Embryonic facial prominence (tissue), 1 donor: ENCODE measurements at regions not wholly inside any gene's neighbourhood (a gene's known extent, or its start where the extent isn't known, plus 50 kb on each side); places are given as distances from the start of the nearest gene placed in this dataset.

Source experiments
- DNase-seq: peaks from one replicate; pipeline ENCODE4 v3.0.0-alpha.2; 2016; ENCODE audit errors: extremely low spot score

DNA sequence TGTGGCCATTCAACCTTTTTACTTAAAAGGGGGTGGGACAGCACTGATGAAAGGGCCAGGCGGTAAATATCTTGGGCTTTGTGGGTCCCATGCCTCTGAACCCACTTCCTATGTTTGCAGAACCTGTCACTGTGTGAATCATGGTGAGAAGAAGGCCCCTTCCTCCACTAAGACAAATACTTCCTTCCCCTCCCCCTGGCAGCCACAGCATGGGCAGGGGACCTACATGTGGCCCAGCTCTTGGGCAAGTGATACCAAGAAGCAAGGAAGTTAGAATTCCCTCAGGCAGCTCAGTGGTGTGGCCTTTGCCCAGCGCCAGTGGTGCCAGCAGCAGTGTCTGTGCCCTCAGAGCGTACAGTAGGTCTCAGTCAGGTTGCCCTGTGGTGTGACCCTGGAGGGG lies 168.6 kb downstream of the TRIM33 start:
- no peak for DNase-seq

DNA sequence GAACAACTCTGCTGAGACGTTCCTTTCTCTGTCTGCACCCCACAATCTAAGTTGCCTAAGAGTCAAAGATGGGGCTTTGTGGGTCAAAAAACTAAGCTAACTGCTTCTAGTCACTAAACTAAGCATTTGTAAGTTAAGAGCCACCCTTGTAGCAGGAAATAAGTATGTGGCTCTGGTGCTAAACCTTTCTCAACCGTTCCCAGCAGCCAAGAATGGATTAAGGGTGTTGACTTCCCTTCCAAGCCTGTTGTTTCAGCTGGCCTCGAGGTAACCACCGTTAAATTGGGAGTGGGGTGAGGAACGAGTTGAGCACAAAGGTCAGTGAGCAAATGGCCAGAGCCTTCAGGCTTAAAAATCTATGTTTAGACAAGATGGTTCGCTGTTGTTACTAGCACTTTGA lies 169.1 kb downstream of the TRIM33 start:
- no peak for DNase-seq

DNA sequence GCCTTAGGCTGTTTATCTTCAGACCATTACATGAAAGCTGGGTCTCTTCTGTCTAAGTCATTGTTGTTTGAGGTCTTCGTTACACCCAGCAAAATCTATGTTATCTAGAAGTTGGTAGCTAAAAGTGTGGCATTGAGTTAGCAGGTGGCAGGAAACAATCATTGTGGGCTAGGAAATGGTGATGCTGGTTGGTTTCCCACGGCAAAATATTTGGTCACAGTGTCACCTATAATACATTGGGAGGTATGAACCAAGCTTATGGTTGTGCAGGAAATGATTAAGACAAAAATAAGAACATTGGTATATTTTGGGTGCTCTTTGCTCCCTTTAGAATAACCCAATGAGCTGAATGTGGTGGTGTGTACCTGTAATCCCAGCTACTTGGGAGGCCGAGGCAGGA lies 169.7 kb downstream of the TRIM33 start:
- no peak for DNase-seq

DNA sequence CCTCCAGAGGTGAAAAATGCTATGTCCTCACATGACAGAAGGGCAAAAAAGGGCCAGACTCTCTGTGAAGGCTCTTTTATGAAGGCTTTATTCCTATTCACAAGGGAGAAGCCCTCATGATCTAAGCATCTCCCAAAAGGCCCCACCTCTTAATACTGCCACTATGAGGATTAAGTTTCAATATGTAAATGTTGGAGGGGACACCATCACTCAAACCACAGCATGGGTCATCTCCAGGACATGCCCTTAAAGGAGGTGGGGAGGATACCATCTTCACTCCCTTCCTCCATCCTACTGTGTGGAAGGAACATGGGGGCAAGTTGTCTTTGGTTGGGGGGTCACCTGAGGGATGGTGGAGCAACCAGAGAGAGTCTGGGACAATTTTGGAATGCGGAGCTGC lies 170.1 kb downstream of the TRIM33 start:
- no peak for DNase-seq

DNA sequence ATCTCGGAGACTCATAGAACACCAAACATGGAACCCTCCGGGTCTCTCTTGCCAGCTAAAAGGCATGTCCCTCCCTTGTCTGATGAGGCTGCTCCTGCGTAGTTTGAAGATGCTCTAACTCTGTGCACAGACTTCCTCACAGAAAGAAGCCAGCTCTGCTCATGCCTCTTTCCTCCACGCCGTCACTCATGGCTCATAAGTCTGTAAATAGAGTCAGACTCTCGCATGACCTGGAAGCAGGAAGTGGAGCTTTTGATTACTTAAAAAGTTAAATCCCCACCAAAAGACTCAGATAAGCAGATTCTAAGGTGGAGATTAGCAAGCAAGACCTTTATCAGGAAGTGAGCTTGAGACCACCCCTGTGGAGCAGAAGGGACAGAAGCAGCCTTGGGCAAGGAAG lies 171.6 kb downstream of the TRIM33 start:
- no peak for DNase-seq

DNA sequence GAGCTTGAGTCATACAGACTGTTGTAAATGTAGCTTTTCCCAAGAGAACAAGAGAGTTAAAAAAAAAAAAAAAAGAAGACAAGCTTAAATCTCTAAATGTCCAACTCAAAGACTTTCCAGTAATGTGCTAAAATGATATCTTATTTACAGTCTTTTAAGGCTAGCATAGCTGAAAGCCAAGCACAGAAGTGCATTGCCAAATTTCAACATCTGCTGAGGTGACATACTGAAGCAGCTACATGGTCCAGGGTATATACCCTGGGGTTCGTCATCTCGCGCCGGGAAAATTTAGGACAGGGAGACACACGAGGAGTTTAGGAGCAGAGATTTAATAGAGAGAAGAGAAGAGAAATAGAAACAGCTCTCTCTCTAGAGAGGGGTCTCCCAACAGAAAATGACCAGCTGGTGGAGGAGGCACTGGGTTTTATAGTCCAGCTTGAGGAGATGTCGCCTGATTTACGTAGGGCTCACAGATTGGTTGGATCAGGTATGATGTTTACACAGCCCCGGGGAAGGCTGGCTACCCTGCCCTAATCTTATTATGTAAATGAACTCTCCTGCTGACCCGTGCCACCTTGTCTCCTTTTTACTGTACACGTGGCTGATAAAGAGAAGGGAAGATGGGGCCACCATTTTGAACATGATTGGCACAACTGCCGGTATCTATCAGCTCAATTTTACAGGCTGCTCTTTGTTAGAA lies 172.7 kb downstream of the TRIM33 start:
- no peak for DNase-seq

DNA sequence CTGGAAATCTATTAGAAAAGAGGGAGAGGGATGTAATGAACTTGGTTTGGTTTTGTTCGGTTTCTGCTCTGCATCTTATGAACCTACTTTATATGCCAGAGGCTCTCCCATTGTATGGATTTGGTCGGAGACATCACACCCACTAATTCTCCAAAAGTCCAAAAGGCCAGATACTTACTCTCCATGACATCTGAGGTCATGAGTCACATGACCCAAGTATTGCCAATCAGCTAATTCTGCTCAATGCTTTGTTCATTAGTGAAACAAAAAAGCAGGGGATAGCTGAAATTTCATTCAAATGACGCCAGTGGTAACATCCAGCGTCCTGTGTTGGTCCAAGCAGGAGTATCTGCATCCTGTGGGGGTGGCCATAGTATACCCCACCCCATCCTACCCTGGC lies 173.6 kb downstream of the TRIM33 start:
- DNase-seq, result no peak

DNA sequence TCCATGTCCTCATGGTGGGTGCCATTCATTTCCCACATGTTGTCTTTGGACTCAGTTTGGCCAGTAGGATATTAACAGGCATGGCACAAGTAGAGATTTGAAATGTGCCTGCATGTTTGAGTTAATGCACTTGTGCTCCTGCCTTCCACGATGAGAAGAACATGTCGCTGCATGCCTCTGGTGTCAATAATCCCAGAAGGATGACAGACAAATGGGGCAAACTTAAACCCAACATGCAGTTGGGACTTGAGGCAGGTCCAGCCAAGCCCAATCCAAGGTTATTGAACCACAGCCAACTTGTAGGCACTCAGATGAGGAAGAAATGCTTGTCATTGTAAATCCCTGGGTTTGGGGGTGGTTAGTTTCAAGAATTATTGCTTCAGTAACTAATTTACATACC lies 174.6 kb downstream of the TRIM33 start:
- no peak for DNase-seq

DNA sequence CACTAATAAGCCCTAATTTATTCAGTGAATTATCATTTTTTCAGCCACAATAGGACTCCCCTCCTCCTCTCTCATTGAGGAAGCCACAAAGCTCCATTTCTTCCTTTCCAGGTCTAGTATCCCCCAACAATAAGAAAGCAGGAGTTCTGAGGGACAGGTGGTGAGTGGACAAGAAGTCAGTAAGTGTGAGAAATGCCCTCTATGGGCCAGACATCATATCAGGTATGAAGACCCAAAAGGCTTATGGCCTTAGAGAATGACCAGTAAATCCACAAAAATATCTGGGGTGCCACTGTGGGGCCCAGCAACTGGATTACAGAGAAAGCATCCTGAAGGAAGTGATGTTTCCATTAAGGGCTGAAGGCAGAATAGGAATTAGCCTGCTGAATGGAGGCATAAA lies 175.7 kb downstream of the TRIM33 start:
- DNase-seq, result no peak

DNA sequence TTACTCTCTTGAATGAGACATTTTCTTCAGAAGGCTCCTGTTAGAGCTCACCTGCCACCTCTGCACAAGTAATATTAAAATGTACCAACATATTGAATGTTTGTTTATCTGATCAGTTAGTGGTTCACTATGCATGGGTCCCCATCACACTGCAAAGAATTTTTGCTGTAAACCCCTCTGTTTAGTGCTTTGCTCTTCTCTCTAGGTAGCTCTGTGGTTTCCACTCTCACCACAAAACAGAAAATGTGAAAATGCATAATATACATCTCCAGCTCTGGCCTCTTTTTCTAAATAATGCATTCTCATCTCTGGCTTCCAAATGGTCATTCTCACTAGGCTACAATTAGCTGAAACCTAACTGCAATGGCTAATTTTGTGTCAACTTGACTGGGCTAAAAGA lies 176.7 kb downstream of the TRIM33 start:
- DNase-seq, result no peak

DNA sequence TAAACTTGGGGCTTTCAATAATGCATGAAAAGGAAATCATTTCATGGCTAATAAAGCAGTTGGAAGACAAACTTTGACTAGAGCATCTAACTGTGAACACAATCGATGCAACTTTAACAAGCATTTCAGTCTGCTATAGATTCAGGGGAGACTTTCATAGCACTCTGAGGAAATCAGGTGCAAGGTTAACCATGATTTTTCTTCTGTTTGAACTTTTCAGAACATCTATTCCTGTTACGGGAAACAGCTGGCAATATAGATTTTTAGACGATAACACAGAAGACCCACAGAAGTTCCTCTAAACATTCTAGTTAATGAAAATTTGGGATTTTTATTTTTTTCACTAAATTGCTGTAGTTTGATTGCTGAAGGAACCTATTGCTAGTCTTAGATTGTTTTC lies 177.3 kb downstream of the TRIM33 start:
- no peak for DNase-seq

DNA sequence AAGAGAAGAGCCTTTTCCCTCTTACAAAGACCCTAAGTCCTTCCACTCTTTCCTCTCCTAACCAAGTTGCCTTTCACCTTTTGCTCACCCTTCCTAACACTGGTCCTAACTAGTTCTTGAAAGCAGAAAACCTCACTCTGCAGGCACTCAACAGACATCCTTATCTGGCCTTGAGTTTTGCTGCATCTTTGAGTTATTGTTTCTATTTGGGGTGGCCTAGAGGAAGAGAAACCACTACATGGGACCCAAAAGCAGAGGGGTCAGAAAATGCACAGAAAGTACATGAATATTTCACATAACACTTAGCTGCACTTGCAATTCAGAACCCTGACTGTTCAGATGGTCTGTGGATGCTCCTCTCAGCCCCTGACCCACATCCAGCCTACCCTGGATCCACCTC lies 178.3 kb upstream of the SYT6 start:
- no peak for DNase-seq

DNA sequence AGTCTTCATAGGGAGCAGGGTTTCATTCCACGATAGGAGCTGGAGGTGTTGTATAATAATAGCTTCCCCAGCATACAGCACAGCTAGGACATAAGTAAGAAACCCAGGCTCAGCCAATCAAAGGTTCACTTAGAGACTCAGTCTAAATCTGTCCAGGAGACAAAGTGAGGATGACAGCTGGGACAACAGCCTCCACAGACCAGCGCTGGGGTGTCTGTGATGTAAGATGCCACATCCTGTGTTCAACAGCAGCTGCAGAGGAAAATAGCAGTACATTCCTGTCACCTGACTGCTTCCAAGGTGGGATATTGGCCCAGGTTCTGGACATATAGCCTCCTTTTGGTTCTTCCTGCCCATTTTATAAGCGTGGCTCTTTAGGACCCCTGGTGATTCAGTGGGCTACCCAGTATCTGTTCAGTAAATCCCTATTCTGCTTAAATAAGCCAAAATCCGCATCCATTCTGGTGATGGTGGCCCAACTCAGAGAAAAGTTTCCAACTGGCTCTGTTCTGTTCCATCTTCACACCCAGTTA lies 176.8 kb upstream of the SYT6 start:
- DNase-seq, result no peak

DNA sequence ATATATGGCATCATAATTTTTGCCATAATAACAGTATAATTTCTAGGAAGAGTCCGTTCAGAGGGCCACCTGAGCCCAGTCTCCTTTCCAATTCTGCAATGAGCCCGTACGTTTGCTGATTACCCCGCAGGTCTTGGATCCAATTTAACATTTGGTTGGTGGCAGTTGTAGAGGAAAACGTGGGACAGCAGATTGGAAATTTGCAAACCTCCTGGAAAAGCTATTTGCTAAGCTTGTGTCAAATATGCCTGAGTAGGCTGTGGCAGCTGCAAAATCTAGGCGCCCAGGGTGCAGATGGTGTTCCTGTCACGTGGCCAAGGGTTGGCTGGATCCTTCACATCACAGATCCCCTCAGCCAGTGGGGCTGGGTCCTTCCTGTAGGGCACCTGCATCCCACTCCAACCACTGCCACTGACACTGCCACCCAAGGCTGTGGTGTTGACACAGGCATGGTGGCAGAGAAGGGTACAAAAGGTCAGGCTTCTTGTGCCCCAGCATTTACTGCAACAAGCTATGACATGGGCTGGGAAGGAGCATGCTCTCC lies 174.8 kb upstream of the SYT6 start:
- DNase-seq, result no peak

DNA sequence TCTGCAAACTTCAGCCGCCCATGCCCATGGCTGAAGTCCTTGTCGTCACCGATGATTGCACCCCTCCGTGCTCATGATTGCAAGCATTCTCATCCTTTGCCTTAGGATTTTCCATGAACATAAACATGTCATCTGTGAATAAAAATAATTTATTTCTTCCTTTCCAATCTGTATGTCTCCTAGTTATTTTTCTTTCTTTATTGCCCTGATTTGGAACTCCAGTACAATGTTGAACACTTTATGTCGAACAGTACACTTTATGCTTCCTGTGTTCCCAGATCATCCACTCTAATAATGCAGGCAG lies 170.9 kb upstream of the SYT6 start:
- no peak for DNase-seq

DNA sequence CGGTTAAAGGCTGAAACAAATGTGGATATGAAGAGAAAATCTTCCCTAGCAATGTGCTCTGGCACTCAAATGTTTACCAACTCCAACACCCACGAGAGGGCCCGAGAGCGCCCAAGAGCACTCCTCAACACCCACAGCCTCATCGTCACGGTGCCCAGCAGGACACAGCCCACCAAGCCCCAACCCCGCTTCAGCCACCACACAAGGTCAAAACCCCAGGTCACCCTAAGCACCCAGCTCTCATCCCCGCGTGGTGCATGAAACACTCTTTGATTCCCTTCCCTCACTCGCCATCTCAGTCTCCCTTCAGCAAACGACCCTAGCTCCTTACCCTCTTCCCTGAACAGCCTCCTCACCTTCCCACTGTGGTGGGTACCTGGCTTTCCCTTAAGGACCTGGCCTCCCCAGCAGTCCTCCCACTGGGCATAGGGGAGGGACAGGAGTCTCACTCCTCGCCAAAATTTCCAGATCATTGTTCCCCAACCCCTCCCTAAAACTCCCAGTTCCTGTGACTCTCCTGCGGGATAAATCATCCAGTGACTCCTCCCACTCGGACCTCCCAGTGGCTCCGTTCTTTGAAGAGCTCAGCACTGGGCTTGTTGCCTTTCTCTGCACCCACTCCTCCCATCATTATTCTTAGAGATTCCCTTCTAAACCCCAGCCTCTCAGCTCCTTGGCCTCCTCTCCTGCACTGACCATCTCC lies 170.4 kb upstream of the SYT6 start:
- no peak for DNase-seq

DNA sequence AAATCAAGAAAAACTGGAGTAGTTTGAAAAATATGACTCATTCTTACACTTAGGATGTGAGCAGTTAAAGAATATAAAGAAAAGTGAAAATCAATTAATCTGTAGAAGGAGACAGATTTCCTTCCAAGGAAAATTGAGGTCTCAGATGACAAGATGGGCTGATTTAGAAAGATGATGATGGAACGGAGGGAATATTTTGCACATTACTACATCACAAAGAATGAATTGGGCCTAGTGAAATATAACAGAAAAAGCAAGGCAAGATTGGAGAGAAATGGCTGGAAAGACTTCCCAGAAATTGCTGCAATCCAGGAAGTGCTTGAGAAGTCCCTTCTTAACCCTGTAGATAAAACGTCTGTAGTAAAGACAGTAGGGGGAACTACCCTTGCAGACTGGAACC lies 169.1 kb upstream of the SYT6 start:
- no peak for DNase-seq

DNA sequence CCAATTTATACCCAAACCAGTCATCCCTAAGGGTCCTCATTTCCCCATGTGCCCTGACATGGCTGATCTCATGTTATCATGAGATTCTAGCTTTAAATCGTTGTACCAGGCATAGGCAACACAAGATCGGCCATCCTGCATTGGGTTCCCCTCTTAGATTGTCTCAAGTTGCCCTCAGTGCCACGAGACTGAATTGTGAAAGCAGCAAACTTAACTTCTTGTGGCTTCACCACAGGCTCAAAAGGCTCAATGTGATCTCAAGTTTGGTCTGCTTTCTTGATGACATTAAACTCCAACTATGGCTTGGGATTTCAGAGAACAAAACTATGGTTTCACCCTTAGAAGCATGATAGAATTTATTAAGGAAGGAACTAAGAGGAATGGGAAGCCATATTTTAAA lies 168.5 kb upstream of the SYT6 start:
- DNase-seq, result no peak

DNA sequence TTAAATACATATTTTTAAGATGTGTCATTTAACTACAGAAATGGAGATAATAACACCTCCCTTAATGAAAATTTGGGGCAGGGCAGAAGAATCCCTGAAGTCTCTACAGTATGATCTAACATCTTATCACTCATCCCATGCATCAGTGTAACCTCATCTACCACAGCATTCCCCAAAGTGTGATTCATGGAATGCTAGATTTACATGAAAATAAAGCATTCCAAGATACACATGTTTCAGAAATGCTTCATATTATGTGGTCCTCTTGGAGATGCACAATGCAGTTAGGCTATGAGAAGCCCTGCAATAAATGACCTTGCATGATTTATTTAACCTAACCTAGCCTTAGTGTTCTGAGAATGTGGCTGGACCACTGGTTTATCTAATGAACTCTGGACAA lies 166.9 kb upstream of the SYT6 start:
- no peak for DNase-seq

DNA sequence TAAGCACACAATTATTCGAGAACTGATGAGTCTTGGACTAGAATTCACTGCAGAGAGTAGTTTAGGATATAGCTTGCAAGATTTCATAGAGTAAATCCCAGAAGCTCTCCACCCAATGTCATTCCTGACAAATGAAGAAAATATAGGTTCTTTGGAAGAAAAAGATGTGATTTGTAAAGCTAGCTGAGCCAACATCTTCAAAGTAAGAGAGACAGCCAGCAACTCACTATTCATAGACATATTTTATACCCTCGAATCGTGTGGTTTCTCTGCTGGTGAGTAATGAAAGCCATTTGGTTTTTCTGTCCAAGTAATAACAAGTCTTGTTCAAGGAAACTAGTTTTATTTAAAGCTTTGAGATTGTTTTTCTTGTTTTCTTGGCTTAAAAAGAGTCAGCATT lies 165.7 kb upstream of the SYT6 start:
- DNase-seq, result peak; percentile 8

DNA sequence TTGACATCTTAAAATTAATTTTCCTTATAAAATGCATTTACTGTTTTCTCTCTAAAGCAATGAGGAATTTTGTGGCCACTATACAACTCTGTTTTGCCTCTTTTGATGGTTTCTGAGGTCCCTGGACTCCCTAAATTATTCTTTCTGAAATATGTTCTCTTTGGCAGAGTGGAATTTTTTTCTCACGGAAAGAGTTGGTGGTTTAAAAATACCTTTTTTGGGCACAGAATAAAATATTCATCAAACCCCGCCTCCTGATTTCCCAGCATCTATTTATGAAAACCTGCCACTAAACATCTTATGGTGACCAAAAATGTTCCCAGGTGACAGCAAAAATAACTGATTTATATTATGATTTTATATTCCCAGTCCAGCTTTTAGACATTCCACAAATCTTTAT lies 165.3 kb upstream of the SYT6 start:
- DNase-seq, result no peak

DNA sequence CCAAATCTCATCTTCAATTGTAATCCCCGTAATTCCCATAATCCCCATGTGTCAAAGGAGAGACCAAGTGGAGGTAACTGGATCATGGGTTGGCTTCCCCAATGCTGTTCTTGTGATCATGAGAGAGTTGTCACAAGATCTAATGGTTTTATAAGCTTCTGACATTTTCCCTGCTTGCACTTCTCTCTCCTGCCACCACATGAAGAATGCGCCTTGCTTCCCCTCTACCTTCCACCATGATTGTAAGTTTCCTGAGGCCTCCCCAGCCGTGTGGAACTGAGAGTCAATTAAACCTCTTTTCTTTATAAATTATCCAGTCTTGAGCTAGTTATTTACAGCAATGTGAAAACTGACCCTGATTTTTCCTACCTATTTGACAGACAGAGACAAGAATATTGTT lies 162.5 kb upstream of the SYT6 start:
- no peak for DNase-seq

DNA sequence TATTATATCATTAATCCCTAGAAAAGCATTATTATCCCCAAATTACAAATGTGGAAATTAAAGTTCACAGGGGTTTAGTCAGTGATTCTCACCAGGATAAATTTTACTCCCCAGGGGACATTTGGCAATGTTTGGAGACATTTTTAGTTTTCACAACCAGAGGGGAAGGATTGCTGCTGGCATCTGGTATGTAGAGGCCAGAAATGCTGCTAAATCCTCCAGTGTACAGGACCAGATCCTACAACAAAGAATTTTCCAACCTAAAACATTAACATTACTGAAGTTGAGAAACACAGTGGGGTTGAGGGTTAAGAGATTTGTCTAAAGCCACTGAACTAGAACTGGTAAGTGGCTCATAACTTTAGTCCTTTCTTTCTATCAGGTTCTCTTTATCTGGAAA lies 162.0 kb upstream of the SYT6 start:
- DNase-seq, result no peak

DNA sequence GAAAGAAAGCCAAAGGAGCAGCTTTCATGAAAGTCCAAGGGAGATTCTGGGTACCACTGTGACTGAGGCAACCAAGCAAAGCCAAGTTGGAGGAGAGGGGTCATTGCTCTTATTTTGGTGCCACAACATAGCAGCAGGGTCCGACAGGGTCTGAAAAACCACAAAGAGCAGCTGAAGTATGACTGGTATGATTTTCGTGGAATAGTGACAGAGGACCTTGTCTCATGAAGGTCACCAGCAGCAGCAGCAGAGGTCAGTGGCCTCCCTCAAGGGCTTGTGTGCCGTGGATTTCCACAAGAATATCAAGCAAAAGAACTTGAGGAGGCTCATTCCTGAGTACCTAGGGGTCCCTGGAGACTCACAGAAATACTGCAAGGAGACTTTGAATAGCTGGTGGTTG lies 160.9 kb upstream of the SYT6 start:
- no peak for DNase-seq
